PC-9 (cell line): ENCODE measurements at regions not wholly inside any gene's neighbourhood (a gene's known extent, or its start where the extent isn't known, plus 50 kb on each side); places are given as distances from the start of the nearest gene placed in this dataset.

Experiments used
- EZH2 ChIP-seq: fragments of 200-600 bp; sonication (generic); IDR thresholded peaks from 2 replicates; pipeline ENCODE4 v1.8.0; 2017; ENCODE audit warnings: antibody characterized with exemption, low read depth
- TF ChIP-seq, protein P1 (sequence below): fragments of 200-600 bp; sonication (generic); conservative IDR thresholded peaks from 2 replicates; pipeline ENCODE4 v1.6.1; 2017; ENCODE audit warnings: mixed run types, antibody characterized with exemption, mild to moderate bottlenecking, moderate library complexity

DNA sequence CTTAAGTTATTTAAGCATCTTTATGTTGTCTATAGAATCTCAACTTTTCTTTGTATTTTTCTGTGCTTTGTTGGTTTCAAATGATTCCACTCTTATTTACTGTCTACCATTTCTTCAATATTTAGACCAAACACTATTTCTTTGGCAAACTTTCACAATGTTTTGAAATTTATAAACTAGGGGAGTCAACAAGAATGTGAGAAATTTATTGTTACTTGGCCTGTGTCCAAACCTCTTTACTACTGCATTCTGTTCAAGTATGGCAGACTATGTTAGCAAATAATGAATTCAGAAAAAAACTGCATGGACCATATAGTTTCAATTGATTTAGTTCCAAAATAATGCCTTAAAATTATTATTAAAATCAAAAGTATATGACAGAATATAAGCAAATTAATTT is 470.2 kb downstream of the FBXO15 start:
- TF ChIP-seq, protein P1, sequence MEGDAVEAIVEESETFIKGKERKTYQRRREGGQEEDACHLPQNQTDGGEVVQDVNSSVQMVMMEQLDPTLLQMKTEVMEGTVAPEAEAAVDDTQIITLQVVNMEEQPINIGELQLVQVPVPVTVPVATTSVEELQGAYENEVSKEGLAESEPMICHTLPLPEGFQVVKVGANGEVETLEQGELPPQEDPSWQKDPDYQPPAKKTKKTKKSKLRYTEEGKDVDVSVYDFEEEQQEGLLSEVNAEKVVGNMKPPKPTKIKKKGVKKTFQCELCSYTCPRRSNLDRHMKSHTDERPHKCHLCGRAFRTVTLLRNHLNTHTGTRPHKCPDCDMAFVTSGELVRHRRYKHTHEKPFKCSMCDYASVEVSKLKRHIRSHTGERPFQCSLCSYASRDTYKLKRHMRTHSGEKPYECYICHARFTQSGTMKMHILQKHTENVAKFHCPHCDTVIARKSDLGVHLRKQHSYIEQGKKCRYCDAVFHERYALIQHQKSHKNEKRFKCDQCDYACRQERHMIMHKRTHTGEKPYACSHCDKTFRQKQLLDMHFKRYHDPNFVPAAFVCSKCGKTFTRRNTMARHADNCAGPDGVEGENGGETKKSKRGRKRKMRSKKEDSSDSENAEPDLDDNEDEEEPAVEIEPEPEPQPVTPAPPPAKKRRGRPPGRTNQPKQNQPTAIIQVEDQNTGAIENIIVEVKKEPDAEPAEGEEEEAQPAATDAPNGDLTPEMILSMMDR, result no peak
- TF ChIP-seq EZH2, result no peak
